ENCODE measurements at regions not wholly inside any gene's neighbourhood (a gene's known extent, or its start where the extent isn't known, plus 50 kb on each side); places are given as distances from the start of the nearest gene placed in this dataset.
"Not testable (repeated sequence)": the region's sequence is repeated elsewhere in the genome, so short reads cannot be mapped to it uniquely, and the experiment has no call there.

DNA sequence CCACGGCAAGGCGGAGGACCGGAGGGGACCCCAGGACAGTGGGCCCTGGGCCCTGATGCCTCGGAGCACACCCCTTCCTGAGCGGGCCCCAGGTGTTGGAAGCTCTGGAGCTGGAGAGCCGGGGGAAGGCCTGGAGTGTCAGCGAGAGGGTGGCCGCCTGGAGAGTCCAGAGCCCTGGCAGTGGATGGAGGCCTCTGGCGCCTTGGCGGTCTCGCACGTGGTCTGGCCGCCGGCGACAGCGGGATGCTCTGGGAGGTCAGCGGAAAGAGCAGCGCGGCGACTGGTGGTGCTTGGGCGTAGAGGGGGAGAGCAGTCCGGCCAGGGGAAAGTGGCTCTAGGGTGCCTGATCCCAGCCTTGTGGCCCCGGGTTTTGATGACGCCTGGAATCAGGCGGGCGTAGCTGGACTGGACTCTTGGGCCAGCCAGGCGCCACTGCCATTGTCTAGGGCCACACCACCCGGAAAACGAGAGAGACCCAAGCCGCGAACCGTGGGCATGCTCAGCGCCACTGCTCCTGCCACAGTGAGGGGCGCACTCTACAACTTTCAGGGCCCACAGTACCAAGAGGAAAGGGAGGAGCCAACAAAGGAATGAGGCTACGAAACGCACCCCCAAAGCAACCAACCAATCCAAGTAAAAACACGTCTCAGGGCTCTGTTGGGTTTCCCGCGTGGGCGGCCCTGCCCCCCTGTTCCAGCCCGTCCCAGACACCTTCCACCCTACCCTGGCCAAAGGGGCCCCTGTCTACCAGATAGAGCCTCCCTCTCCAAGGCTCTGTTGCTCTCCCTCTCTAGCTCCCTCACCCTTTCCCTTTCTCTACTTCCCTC, 1381.2 kb upstream of the DEFB115 start:
- TF ChIP-seq, protein P1, sequence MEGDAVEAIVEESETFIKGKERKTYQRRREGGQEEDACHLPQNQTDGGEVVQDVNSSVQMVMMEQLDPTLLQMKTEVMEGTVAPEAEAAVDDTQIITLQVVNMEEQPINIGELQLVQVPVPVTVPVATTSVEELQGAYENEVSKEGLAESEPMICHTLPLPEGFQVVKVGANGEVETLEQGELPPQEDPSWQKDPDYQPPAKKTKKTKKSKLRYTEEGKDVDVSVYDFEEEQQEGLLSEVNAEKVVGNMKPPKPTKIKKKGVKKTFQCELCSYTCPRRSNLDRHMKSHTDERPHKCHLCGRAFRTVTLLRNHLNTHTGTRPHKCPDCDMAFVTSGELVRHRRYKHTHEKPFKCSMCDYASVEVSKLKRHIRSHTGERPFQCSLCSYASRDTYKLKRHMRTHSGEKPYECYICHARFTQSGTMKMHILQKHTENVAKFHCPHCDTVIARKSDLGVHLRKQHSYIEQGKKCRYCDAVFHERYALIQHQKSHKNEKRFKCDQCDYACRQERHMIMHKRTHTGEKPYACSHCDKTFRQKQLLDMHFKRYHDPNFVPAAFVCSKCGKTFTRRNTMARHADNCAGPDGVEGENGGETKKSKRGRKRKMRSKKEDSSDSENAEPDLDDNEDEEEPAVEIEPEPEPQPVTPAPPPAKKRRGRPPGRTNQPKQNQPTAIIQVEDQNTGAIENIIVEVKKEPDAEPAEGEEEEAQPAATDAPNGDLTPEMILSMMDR (IDR thresholded peaks at IDR 0.05), result not testable (repeated sequence)
- not testable (repeated sequence) for TF ChIP-seq SIN3A (IDR thresholded peaks at IDR 0.05; ENCODE audit: borderline replicate concordance, insufficient read depth, low read depth, low read length); POLR2AphosphoS5 (IDR thresholded peaks at IDR 0.05; ENCODE audit: low read depth, low read length)
- TF ChIP-seq, protein P2, sequence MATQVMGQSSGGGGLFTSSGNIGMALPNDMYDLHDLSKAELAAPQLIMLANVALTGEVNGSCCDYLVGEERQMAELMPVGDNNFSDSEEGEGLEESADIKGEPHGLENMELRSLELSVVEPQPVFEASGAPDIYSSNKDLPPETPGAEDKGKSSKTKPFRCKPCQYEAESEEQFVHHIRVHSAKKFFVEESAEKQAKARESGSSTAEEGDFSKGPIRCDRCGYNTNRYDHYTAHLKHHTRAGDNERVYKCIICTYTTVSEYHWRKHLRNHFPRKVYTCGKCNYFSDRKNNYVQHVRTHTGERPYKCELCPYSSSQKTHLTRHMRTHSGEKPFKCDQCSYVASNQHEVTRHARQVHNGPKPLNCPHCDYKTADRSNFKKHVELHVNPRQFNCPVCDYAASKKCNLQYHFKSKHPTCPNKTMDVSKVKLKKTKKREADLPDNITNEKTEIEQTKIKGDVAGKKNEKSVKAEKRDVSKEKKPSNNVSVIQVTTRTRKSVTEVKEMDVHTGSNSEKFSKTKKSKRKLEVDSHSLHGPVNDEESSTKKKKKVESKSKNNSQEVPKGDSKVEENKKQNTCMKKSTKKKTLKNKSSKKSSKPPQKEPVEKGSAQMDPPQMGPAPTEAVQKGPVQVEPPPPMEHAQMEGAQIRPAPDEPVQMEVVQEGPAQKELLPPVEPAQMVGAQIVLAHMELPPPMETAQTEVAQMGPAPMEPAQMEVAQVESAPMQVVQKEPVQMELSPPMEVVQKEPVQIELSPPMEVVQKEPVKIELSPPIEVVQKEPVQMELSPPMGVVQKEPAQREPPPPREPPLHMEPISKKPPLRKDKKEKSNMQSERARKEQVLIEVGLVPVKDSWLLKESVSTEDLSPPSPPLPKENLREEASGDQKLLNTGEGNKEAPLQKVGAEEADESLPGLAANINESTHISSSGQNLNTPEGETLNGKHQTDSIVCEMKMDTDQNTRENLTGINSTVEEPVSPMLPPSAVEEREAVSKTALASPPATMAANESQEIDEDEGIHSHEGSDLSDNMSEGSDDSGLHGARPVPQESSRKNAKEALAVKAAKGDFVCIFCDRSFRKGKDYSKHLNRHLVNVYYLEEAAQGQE (IDR thresholded peaks at IDR 0.05; ENCODE audit: insufficient read depth in 1 of 2, low read depth in 2 of 2, low read length in 1 of 2), result not testable (repeated sequence)

Data from Panc1 (cell line).